ENCODE measurements at regions not wholly inside any gene's neighbourhood (a gene's known extent, or its start where the extent isn't known, plus 50 kb on each side); places are given as distances from the start of the nearest gene placed in this dataset.
A peak's percentile ranks its signal among the peaks of the same experiment; 100 is the strongest.

- no peak for DNase-seq (ENCODE audit: low read depth)
These were observed 326.7 kb downstream of the ATP23 start for GRCh38 chr12:58268069-58268468.

GRCh38 chr12:58269476-58269875 is 328.1 kb downstream of the ATP23 start:
- DNase-seq (ENCODE audit: low read depth) = no peak

DNA sequence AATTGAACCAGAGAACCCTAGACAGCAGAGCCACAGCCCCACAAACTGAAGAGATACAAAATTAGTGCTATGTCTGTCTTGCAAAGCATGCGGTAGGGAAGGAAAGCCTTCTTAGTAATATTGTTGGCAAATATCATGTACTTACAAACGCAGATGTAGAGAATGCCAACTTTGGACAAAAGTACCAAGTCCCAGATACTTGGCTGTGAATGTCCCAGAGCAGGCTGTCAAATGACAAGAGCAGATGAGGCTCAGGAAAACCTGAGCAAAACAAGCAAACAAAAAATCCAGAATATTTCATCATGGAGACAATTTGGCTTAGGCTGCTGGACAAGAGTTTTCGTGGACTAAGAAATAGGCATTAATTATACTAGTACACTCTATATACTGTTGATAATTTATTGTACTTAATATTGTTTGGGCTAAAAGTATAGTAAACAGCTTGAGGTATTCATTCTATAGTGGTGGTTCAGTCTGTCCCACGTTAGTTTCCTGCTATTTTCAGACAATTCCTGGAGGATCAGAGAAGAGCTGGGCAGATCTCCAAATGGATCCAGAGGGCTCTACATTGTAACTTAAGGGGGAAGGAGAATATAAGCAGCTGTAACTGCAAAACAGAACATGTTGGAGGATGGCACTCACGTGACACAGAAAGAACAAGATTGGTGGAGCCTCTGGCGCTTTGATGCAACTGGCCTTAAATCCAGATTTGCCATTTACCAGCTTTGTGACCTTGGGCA is 329.8 kb downstream of the ATP23 start:
- DNase-seq (ENCODE audit: low read depth) = no peak

GRCh38 chr12:58272461-58272860 is 331.1 kb downstream of the ATP23 start:
- no peak for DNase-seq (ENCODE audit: low read depth)

DNA sequence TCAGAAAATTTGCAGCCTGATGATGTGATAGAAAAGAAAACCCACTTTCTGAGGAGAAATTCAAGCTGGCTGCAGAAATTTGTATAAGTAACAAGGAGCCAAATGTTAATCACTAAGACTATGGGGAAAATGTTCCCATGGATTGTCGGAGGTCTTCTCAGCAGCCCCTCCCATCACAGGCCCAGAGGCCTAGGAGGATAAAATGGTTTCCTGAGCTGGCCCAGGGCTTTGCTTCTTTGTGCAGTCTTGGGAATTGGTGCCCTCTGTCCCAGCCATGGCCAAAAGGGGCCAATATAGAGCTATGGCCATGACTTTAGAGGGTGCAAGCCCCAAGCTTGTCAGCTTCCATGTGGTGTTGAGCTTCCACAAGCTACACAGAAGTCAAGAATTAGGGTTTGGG is 335.9 kb downstream of the ATP23 start:
- DNase-seq (ENCODE audit: low read depth) = no peak

GRCh38 chr12:58283553-58283952 is 342.2 kb downstream of the ATP23 start:
- DNase-seq (ENCODE audit: low read depth) = no peak

DNA sequence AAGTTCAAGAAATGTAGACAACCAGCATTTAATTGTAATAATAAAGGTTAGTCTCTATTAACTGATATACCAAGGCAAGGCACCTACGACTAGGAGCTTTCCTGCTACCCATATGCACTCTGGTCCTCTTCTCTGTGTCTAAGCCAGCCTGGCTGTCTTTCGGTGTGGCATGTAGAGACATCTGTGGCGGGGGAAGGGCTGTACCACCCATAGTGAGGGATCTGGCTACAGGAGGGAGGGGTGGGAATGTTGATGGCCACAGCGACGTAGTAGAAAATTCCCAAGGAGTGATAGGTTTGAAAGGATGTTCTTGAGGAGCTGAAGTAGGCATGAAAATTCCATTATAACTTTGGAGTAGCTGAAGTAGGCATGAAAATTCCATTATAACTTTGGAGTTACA is 344.2 kb downstream of the ATP23 start:
- peak; percentile 39 for DNase-seq (ENCODE audit: low read depth)

DNA sequence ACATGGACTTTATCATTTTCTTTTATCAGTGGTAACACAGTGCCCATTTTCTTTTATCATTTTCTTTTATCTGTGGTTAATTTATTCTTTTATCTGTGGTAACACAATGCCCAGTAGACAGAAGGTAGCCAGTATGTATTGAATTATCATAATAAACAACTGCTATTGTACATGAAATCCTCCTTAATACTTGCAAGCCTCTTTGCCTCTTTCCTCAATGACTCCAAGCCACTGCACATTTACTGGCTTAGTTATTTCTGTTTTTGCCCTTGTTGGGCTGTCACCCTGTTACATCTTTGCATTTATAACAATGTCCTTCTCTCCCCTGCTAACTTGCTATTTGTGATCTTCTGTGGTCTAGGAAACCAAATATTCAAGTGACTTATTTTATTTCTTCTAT is 345.0 kb downstream of the ATP23 start:
- DNase-seq (ENCODE audit: low read depth) = no peak

DNA sequence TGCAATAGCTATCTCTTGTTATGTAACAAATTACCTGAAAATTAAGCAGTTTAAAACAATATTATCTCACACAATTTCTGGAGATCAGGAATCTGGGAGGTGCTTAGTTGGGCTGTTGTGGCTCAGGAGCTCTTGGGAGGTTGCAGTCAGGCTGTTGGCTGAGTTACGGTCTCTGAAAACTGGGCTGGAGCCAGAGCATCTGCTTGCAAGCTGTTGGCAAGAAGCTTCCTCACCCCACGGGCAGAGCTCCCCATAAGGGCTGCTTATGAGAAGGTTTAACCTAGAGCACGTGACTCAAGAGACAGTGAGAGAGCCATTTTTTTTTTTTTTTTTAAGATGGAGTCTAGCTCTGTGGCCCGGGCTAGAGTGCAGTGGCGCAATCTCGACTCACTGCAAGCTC is 346.8 kb downstream of the ATP23 start:
- peak; percentile 92 for DNase-seq (ENCODE audit: low read depth)

GRCh38 chr12:58291106-58291505 is 349.7 kb downstream of the ATP23 start:
- no peak for DNase-seq (ENCODE audit: low read depth)

- DNase-seq (ENCODE audit: low read depth) = no peak
These were observed 352.1 kb downstream of the ATP23 start for GRCh38 chr12:58293308-58293982.

- no peak for DNase-seq (ENCODE audit: low read depth)
These were observed 353.9 kb downstream of the ATP23 start for GRCh38 chr12:58295268-58295667.

- no peak for DNase-seq (ENCODE audit: low read depth)
These were observed 355.5 kb downstream of the ATP23 start for GRCh38 chr12:58296863-58297262.

DNA sequence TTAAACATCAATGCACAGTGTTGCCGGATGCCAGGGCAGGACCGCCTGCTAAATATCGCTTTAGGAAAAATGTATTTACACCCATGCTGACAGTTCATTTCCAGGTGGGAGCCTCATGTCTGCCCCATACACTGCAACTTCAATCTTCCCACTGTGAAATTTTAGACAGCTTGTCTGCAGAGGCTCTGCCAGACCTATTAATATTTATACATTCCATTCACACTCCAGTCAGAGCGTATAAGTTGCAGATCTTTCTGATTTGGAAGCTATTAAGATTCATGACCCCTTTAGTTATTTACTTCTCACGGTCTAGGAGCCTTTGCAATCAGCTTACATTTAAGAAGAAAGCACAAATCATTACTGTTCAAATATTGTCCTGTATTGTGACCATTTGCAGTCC is 357.4 kb downstream of the ATP23 start:
- DNase-seq (ENCODE audit: low read depth) = no peak

DNA sequence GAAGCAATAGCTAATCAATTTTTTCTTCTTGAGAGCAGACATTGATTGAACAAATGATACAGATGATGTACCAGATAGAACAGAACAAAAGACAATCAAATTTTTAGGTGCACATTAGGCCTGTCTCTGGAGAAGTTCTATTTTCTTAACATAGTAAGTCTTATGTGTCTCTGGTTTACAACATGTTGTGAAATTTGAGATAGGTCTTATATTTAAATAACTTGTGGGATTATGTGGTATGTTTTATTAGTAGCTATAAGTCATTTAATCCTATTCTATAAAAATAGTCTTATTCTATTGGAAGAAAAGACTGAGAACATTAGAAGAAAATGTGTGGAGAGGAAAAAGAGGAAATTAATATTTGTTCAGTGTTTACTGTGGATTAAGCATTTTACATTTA is 358.0 kb downstream of the ATP23 start:
- DNase-seq (ENCODE audit: low read depth) = no peak

GRCh38 chr12:58301038-58301729 is 359.8 kb downstream of the ATP23 start:
- no peak for DNase-seq (ENCODE audit: low read depth)

DNA sequence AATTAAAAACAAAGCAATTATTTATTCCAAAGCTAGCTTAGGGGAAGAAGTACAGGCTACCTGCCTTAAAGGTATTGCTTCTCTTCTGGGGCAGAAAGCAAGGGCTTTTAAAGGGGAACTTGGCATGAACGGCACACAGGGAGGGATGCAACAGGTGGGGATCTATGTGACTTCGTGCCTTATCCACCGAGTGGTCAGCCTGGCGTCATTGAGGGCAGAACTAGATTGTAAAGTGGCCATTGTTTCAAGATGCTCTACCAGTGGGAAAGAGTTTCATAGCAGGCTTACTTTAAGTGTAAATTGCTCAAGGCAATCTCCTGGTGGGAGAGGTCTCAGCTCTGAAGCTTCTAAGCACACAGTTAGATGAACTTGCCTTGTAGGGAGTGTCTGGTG is 360.4 kb downstream of the ATP23 start:
- DNase-seq (ENCODE audit: low read depth) = no peak

GRCh38 chr12:58302487-58303011 is 361.2 kb downstream of the ATP23 start:
- DNase-seq (ENCODE audit: low read depth) = no peak

DNA sequence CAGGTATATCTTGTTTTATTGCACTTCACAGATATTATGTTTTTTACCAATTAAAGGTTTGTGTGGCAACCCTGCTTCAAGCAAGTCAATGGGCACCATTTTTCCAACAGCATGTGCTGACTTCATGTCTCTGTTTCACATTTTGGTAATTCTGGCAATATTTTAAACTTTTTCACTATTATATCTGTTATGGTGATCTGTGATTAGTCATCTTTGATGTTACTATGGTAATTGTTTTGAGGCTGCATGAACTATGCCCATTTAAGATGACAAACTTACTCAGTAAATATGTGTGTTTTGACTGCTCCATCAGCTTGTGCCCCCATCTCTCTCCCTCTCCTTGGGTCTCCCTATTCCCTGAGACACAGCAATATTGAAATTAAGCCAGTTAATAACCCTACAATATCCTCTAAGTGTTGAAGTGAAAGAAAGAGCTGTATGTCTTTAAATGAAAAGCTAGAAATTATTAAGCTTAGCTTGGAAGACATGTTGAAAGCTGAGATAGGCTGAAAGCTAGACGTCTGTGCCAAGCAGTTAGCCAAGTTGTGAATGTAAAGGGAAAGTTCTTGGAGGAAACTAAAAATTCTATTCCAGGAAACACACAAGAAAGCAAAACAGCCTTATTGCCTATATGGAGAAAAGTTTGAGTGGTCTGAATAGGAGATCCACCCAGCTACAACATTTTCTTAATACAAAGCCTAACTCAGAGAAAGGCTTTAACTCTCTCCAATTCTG is 365.1 kb downstream of the ATP23 start:
- peak; percentile 8 for DNase-seq (ENCODE audit: low read depth)

- no peak for DNase-seq (ENCODE audit: low read depth)
These were observed 368.4 kb downstream of the ATP23 start for GRCh38 chr12:58309806-58310205.

- DNase-seq (ENCODE audit: low read depth) = peak; percentile 48
These were observed 369.0 kb downstream of the ATP23 start for GRCh38 chr12:58310368-58310767.

Measured in RPMI7951 (cell line).